DND-41 (cell line): ENCODE measurements at regions not wholly inside any gene's neighbourhood (a gene's known extent, or its start where the extent isn't known, plus 50 kb on each side); places are given as distances from the start of the nearest gene placed in this dataset.

ENCODE experiments used
- ATAC-seq: fragments of 200-7000 bp; cut with Tn5 transposase; 3 replicates; pipeline ENCODE4 v1.9.1; 2021; ENCODE audit warnings: low read depth; ENCODE audit not compliant: insufficient read depth
- DNase-seq: peaks from one replicate; pipeline ENCODE4 v3.0.0-alpha.2; 2020
- H2AFZ ChIP-seq: 2 replicates; pipeline ENCODE4 v1.6.0; 2012; ENCODE audit warnings: low read depth, low read length
- H3K27ac ChIP-seq: 2 replicates; pipeline ENCODE4 v1.5.1; 2012; ENCODE audit warnings: low read length, inconsistent platforms
- H3K27me3 ChIP-seq: fragments of 200-600 bp; sonication (generic); 2 replicates; pipeline ENCODE4 v1.6.0; 2012; ENCODE audit warnings: low read length, mild to moderate bottlenecking, inconsistent platforms; ENCODE audit not compliant: insufficient read depth, poor library complexity
- H3K36me3 ChIP-seq: 2 replicates; pipeline ENCODE4 v1.5.1; 2012; ENCODE audit warnings: low read length, inconsistent platforms; ENCODE audit not compliant: insufficient read depth
- H3K4me1 ChIP-seq: 2 replicates; pipeline ENCODE4 v1.5.1; 2012; ENCODE audit warnings: mild to moderate bottlenecking, low read length; ENCODE audit not compliant: insufficient read depth
- H3K4me2 ChIP-seq: 2 replicates; pipeline ENCODE4 v1.6.0; 2012; ENCODE audit warnings: mild to moderate bottlenecking, moderate library complexity, low read length, inconsistent platforms; ENCODE audit not compliant: insufficient read depth
- H3K4me3 ChIP-seq, 2 experiments: fragments of 200-600 bp in 1 of 2; shearing (Covaris generic) in 1 of 2; 2 replicates each; pipeline ENCODE4 v1.5.1; 2012 to 2016; ENCODE audit warnings: inconsistent platforms in 2 of 2, low read length in 2 of 2, mild to moderate bottlenecking in 2 of 2, low read depth in 1 of 2, moderate library complexity in 1 of 2
- H3K79me2 ChIP-seq: 2 replicates; pipeline ENCODE4 v1.6.0; 2012; ENCODE audit warnings: low read length, inconsistent platforms; ENCODE audit not compliant: insufficient read depth
- H3K9ac ChIP-seq: 2 replicates; pipeline ENCODE4 v1.6.0; 2012; ENCODE audit warnings: low read depth, mild to moderate bottlenecking, inconsistent platforms, low read length, moderate library complexity
- H3K9me3 ChIP-seq: 2 replicates; pipeline ENCODE4 v1.5.1; 2012; ENCODE audit warnings: low read length, moderate library complexity, mild to moderate bottlenecking, inconsistent platforms; ENCODE audit not compliant: insufficient read depth, severe bottlenecking
- H4K20me1 ChIP-seq: 2 replicates; pipeline ENCODE4 v1.6.0; 2012; ENCODE audit warnings: low read length; ENCODE audit not compliant: insufficient read depth
- EZH2 ChIP-seq: IDR thresholded peaks from 3 replicates; pipeline ENCODE4 v1.6.1; 2012; ENCODE audit warnings: borderline replicate concordance, low read depth, mild to moderate bottlenecking, moderate library complexity, low read length, inconsistent platforms; ENCODE audit not compliant: severe bottlenecking
- TF ChIP-seq, protein P1 (sequence below): IDR thresholded peaks from 2 replicates; pipeline ENCODE4 v1.5.1; 2012; ENCODE audit warnings: borderline replicate concordance, low read length, moderate library complexity, mild to moderate bottlenecking; ENCODE audit not compliant: poor library complexity, severe bottlenecking; ENCODE audit errors: extremely low read depth

DNA sequence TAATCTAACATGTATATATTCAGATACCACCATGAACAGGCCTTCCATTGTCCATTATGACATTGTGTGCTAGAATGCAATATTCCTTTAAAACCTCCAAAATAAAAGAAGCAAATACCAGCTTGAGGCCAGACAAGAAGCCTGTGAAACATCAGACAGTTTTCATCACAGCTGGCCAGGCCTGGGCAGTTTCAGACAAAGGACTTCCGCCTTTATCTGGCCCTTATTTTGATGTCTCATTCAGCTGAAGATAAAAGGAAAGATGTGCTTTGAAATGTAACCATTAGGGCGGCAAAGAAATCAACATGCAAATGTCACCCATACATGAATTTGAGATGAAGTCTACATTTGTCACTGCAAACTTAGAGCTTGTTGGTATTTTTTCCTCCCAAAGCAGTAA is 737.5 kb downstream of the KCNJ2 start:
- H3K4me1 ChIP-seq, result no peaks in the 10 kb centered on the region
- no peaks in the 10 kb centered on the region for H3K36me3 ChIP-seq
- H3K27me3 ChIP-seq, result no peaks in the 10 kb centered on the region
- DNase-seq (no peak), ATAC-seq (no peak)
- H3K4me3 ChIP-seq, result no peak overlapping the region
- TF ChIP-seq, protein P1, sequence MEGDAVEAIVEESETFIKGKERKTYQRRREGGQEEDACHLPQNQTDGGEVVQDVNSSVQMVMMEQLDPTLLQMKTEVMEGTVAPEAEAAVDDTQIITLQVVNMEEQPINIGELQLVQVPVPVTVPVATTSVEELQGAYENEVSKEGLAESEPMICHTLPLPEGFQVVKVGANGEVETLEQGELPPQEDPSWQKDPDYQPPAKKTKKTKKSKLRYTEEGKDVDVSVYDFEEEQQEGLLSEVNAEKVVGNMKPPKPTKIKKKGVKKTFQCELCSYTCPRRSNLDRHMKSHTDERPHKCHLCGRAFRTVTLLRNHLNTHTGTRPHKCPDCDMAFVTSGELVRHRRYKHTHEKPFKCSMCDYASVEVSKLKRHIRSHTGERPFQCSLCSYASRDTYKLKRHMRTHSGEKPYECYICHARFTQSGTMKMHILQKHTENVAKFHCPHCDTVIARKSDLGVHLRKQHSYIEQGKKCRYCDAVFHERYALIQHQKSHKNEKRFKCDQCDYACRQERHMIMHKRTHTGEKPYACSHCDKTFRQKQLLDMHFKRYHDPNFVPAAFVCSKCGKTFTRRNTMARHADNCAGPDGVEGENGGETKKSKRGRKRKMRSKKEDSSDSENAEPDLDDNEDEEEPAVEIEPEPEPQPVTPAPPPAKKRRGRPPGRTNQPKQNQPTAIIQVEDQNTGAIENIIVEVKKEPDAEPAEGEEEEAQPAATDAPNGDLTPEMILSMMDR, result no peak
- TF ChIP-seq EZH2, result no peak
- H3K79me2 ChIP-seq, result no peaks in the 10 kb centered on the region
- no peak overlapping the region for H3K27ac ChIP-seq
- no peaks in the 10 kb centered on the region for H4K20me1 ChIP-seq
- H3K4me2 ChIP-seq, result no peak overlapping the region
- H3K9me3 ChIP-seq, result no peaks in the 10 kb centered on the region
- H3K9ac ChIP-seq, result no peak overlapping the region
- H2AFZ ChIP-seq, result no peak overlapping the region

DNA sequence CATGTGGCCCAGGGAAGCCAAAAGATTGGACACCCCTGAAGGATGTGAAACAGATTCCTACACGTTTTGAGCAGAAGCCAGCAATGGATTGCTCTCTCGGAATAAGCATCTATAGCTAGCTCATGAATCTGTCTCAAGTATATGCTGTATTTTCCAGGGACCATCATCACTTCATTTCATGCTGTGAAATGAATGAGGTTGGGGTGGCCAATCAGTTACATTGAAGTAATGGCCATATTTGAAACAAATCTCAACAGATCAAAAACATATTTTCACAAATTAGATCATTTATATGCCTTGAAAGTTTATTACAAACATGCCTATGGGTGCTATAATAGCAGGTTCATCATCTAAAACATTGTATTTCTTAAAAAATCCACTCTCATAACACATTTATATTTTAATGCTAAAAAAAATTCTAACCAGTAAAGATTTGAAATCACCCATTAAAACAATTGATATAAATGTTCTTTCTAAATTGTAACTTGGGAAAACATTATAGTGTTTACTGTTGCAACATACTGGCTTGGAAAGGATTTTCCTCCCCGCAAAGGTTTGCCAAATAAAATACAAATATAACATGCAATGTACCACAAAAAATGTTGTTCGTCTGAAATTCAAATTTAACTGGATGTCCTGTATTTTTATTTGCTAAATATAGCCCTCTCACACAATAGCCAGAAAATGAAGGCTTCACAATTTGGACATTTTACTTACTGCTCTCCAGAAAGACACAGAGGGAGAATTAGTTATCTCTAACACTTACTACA is 743.6 kb downstream of the KCNJ2 start:
- H3K9ac ChIP-seq, result no peak overlapping the region
- no peaks in the 10 kb centered on the region for H3K9me3 ChIP-seq
- DNase-seq (no peak), ATAC-seq (no peak)
- no peaks in the 10 kb centered on the region for H3K27me3 ChIP-seq
- no peak overlapping the region for H3K27ac ChIP-seq
- no peaks in the 10 kb centered on the region for H3K36me3 ChIP-seq
- no peaks in the 10 kb centered on the region for H3K79me2 ChIP-seq
- no peaks in the 10 kb centered on the region for H3K4me1 ChIP-seq
- no peak overlapping the region for H2AFZ ChIP-seq
- H3K4me2 ChIP-seq, result no peak overlapping the region
- no peak overlapping the region for H3K4me3 ChIP-seq
- H4K20me1 ChIP-seq, result no peaks in the 10 kb centered on the region
- TF ChIP-seq, protein P1, result no peak
- TF ChIP-seq EZH2, result no peak

DNA sequence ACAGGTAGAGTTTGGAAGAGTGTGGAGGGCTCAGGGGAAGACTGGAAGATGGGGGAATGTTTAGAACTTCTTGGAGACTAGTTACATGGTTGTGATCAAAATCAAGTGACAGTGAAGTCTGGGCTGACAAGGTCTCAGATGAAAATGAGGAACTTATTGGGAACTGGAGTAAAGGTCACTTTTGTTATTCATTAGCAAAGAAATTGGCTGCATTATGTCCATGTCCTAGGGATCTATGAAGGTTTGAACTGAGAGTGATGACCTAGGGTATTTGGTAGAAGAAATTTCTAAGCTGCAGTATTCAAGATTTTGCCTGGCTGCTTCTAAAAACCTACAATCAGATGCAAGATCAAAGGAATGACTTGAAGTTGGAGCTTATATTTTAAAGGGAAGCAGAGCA is 747.1 kb downstream of the KCNJ2 start:
- no peak overlapping the region for H2AFZ ChIP-seq
- no peak for TF ChIP-seq EZH2
- TF ChIP-seq, protein P1, result no peak
- no peak overlapping the region for H3K4me2 ChIP-seq
- H3K27me3 ChIP-seq, result no peaks in the 10 kb centered on the region
- no peak overlapping the region for H3K4me3 ChIP-seq
- no peaks in the 10 kb centered on the region for H3K36me3 ChIP-seq
- no peaks in the 10 kb centered on the region for H4K20me1 ChIP-seq
- H3K9ac ChIP-seq, result no peak overlapping the region
- no peak overlapping the region for H3K27ac ChIP-seq
- DNase-seq (no peak), ATAC-seq (no peak)
- H3K9me3 ChIP-seq, result no peaks in the 10 kb centered on the region
- no peaks in the 10 kb centered on the region for H3K79me2 ChIP-seq
- no peaks in the 10 kb centered on the region for H3K4me1 ChIP-seq

DNA sequence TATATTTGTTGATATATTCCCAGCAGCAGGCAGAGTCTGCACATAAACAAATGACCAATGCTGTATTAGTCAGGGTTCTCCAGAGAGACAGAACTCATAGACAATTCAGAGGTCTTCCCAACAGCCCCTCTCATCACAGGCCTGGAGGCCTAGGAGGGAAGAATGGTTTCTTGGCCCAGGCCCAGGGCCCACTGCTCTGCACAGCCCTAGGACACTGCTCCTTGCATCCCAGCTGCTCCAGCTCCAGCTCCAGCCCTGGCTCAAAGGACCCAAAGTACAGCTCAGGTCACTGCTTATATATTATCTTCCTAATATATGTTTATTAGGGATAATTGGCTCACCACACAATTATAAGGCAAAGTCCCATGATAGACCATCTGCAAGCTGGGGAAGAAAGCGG is 749.9 kb downstream of the KCNJ2 start:
- TF ChIP-seq EZH2, result no peak
- H3K27ac ChIP-seq, result no peak overlapping the region
- ATAC-seq (no peak), DNase-seq (no peak)
- no peaks in the 10 kb centered on the region for H3K4me1 ChIP-seq
- H3K4me2 ChIP-seq, result no peak overlapping the region
- H3K9me3 ChIP-seq, result no peaks in the 10 kb centered on the region
- no peak overlapping the region for H2AFZ ChIP-seq
- no peaks in the 10 kb centered on the region for H3K36me3 ChIP-seq
- no peaks in the 10 kb centered on the region for H3K79me2 ChIP-seq
- no peaks in the 10 kb centered on the region for H4K20me1 ChIP-seq
- H3K4me3 ChIP-seq, result no peak overlapping the region
- H3K9ac ChIP-seq, result no peak overlapping the region
- no peaks in the 10 kb centered on the region for H3K27me3 ChIP-seq
